Subcutaneous abdominal adipose tissue (tissue), 5 donors: ENCODE measurements at regions not wholly inside any gene's neighbourhood (a gene's known extent, or its start where the extent isn't known, plus 50 kb on each side); places are given as distances from the start of the nearest gene placed in this dataset.
"Not testable (repeated sequence)": the region's sequence is repeated elsewhere in the genome, so short reads cannot be mapped to it uniquely, and the experiment has no call there.

ENCODE experiments used
- H3K27ac ChIP-seq: one replicate; pipeline ENCODE4 v1.7.0; 2013; ENCODE audit warnings: low read depth, mild to moderate bottlenecking, inconsistent platforms, low read length, moderate library complexity
- H3K27me3 ChIP-seq, 5 donors: one replicate each; pipeline ENCODE4 v1.7.0; 2013; ENCODE audit warnings: low read length in 5 of 5, inconsistent platforms in 1 of 5; ENCODE audit not compliant: control insufficient read depth in 5 of 5, insufficient read depth in 4 of 5
- H3K36me3 ChIP-seq, 5 donors: one replicate each; pipeline ENCODE4 v1.7.0; 2013; ENCODE audit warnings: low read length in 5 of 5; ENCODE audit not compliant: control insufficient read depth in 5 of 5, insufficient read depth in 5 of 5
- H3K4me1 ChIP-seq, 5 donors: one replicate each; pipeline ENCODE4 v1.7.0; 2013; ENCODE audit warnings: low read length in 5 of 5, mild to moderate bottlenecking in 3 of 5, moderate library complexity in 1 of 5; ENCODE audit not compliant: control insufficient read depth in 5 of 5, insufficient read depth in 5 of 5
- H3K4me3 ChIP-seq, 5 donors: one replicate each; pipeline ENCODE4 v1.7.0; 2013; ENCODE audit warnings: low read length in 5 of 5, low read depth in 1 of 5
- H3K9ac ChIP-seq, 5 donors: one replicate each; pipeline ENCODE4 v1.7.0; 2013; ENCODE audit warnings: low read length in 5 of 5, mild to moderate bottlenecking in 4 of 5, moderate library complexity in 3 of 5
- H3K9me3 ChIP-seq, 5 donors: one replicate each; pipeline ENCODE4 v1.7.0; 2013; ENCODE audit warnings: low read length in 5 of 5; ENCODE audit not compliant: control insufficient read depth in 5 of 5
- donor health status: healthy.
- donor health status: healthy.
- donor health status: healthy.
- donor health status: healthy.
- donor health status: healthy.

DNA sequence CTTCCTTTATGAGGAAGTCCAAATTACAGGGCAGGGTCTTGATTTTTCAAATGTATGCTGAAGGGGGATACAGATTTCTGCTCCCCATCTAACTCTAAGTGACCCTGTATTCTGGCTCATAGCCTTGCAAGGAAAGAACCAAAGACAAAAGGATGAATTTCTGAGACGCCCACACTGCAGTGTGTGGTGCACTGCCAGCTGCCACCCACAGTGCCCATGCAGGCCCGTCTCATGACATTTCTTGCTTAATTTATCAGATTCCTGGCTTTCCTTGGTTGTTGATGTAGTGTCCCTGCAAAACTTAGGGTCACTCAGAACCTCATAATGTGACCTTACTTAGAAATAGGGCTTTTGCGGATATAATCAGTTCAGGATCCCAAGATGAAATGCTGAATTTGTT is 68.0 kb downstream of the CBLN4 start:
- Histone ChIP-seq H3K9ac (no peak overlapping the region), H3K4me3 (no peak overlapping the region), H3K9me3 (no peaks in the 10 kb centered on the region), H3K4me1 (peaks cover 0 to 11% (median 4%) of the 10 kb centered on the region in 5 donors), H3K36me3 (no peaks in the 10 kb centered on the region), H3K27ac (no peak overlapping the region), H3K27me3 (no peaks in the 10 kb centered on the region)

DNA sequence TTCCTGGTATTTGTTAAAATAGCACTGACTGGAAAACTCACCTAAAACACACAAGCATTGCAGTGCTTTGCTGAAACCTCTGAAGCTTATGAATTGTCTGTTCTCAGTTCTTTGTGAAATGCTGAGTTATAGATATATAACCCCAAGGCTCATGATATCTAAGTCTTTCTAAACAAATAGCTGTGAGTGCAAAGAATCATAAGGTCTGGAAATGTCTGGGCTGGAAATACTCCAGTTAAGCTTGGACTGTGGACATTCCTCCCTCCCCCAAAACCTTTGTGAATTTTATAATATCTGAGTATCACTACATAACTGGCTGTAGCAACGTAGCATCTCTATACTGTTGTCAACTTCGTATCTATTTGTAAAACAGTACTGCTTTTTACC is 69.1 kb downstream of the CBLN4 start:
- H3K9me3 ChIP-seq: no peaks in the 10 kb centered on the region
- no peak overlapping the region for H3K4me3 ChIP-seq
- no peaks in the 10 kb centered on the region for H3K27me3 ChIP-seq
- H3K4me1 ChIP-seq: peaks cover 0 to 11% (median 4%) of the 10 kb centered on the region in 5 donors
- H3K36me3 ChIP-seq: no peaks in the 10 kb centered on the region
- H3K9ac ChIP-seq: no peak overlapping the region
- H3K27ac ChIP-seq: no peak overlapping the region

DNA sequence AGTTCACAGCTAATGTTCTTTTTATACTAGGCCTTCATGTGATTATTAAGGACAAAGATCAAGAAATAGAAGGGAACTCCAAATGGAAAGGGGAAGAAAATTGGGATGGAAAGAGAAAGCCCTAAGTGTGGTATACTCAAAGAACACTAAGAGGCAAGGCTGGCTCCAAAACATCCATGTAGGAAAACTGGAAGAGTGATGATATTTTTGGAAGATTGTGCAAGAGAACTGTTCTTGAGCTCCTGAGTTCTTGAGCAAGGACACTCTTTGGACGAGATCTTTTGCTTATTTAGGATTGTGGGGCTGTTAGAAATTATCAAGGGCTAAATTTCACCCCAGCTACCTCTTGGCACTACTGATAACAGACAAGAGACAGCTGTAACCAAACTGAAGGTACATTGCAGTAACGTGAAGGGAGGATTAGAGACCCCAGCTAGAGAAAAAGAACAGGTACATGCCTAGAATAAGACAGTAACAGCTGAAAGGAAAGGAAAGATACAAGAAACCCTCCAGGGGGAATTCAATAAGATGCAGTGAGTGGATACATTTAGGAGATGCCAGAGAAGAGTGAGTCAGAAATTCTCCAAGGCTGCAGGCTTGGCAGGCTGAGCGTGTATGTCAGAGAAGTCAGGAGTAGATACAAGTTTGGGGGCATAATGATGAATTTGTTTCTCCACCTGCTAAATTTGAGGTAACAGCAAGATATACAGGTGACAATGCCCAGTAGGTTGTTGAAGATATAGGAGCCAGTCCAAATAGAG is 69.7 kb downstream of the CBLN4 start:
- H3K27me3 ChIP-seq: no peaks in the 10 kb centered on the region
- no peak overlapping the region for H3K27ac ChIP-seq
- no peak overlapping the region for H3K9ac ChIP-seq
- H3K4me3 ChIP-seq: no peak overlapping the region
- peaks cover 0 to 11% (median 4%) of the 10 kb centered on the region in 5 donors for H3K4me1 ChIP-seq
- H3K36me3 ChIP-seq: no peaks in the 10 kb centered on the region
- no peaks in the 10 kb centered on the region for H3K9me3 ChIP-seq

DNA sequence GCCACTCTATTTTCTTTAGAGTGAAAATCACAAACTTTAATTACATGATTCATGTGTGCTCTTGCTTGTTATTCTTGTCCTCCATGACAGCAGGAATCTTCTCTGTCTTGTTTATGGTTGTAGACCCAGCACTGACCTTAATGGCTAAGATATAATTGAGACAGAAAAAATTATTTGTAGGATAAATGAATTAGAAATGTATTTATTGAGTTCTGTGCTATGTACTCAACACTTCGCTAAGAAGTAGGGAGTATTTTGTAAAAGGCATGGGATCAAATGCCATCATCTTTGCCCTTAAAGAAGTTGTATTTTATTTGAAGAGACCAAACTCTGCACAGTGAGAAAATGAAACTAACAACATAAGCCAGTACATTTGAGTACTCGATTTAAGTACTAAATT is 71.2 kb downstream of the CBLN4 start:
- Histone ChIP-seq H3K4me1 (peaks cover 0 to 11% (median 4%) of the 10 kb centered on the region in 5 donors), H3K9me3 (no peaks in the 10 kb centered on the region), H3K27ac (no peak overlapping the region), H3K36me3 (no peaks in the 10 kb centered on the region), H3K9ac (no peak overlapping the region), H3K27me3 (no peaks in the 10 kb centered on the region), H3K4me3 (no peak overlapping the region)

DNA sequence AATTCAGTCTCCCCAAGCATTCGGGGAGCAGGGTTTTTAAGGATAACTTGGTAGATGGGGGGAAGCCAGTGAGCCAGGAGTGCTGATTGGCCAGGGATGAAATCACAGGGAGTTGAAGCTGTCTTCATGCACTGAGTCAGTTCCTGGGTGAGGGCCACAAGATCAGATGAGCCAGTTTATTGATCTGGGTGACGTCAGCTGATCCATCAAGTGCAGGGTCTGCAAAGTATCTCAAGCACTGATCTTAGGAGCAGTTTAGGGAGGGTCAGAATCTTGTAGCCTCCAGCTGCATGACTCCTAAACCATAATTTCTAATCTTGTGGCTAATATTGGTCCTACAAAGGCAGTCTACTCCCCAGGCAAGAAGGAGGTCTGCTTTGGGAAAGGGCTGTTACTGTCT is 74.4 kb downstream of the CBLN4 start:
- not testable (repeated sequence) for H3K27me3 ChIP-seq, H3K27ac ChIP-seq, H3K4me3 ChIP-seq, H3K4me1 ChIP-seq, H3K9me3 ChIP-seq, H3K9ac ChIP-seq, H3K36me3 ChIP-seq

DNA sequence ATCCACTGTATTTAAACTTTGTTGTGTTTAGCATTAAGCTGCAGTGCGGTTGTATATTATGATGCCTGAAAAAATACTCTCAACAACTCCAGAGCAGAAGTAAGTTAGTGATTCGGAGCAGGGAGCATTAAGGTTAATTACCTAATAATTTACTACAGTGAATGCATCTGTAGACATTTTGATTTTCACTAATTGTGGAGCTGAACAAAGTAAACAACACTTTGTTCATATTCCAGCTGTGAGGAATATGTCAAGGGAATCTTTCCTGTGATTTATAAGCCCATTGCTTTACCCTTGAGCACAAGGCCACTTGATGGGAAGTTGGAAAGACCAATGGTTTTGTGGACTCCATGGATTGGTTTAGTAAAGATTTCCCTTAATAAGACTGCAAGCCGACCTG is 77.1 kb downstream of the CBLN4 start:
- H3K9me3 ChIP-seq: peaks cover 0 to 4% (median 0%) of the 10 kb centered on the region in 5 donors
- no peaks in the 10 kb centered on the region for H3K4me1 ChIP-seq
- H3K4me3 ChIP-seq: no peak overlapping the region
- no peak overlapping the region for H3K9ac ChIP-seq
- H3K36me3 ChIP-seq: no peaks in the 10 kb centered on the region
- no peak overlapping the region for H3K27ac ChIP-seq
- H3K27me3 ChIP-seq: no peaks in the 10 kb centered on the region

DNA sequence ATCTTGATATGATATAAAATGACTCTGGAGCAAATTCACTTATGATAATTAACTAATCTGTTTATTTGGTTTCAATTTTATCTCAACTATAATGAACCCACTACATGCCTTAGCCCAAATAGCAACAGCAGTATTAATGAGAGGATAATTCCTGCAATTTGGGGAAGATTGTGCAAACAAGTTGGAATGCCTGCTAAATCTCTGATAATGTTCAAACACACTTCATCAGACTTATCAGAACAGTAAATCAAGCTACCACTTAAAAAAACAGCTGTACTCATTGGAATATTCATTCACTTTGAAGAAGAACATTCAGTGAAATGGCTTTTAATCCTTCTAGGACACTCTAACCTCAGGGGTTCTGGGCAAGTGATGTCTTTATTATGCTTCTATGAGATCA is 85.4 kb downstream of the CBLN4 start:
- H3K27ac ChIP-seq: no peak overlapping the region
- no peak overlapping the region for H3K9ac ChIP-seq
- H3K4me3 ChIP-seq: no peak overlapping the region

DNA sequence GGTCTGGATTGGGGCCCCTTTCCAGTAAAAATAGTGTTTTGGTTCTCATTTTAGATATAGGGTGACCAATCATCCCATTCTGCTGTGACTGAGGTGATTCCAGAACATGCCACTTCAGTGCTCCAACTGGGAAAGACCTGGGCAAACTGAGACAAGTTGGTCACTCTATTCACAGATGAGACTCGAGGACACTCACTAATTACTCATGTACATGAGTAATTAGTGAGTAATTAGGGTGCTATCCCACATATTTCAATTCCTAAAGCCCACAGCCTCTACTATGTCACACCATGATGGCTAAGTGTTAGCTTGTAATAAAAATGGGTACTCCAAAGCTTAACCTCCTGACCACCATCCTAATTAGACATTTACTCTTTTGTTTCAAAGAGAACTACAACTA is 86.0 kb downstream of the CBLN4 start:
- Histone ChIP-seq H3K4me3 (no peak overlapping the region), H3K27ac (no peak overlapping the region), H3K4me1 (no peaks in the 10 kb centered on the region), H3K36me3 (no peaks in the 10 kb centered on the region), H3K9me3 (peaks cover 0 to 5% (median 3%) of the 10 kb centered on the region in 5 donors), H3K9ac (no peak overlapping the region), H3K27me3 (peaks cover 0 to under 1% (median 0%) of the 10 kb centered on the region in 5 donors)

More for the DNA sequence above, 85.4 kb downstream of the CBLN4 start:
- H3K36me3 ChIP-seq: no peaks in the 10 kb centered on the region
- no peaks in the 10 kb centered on the region for H3K4me1 ChIP-seq
- H3K9me3 ChIP-seq: peaks cover 0 to 5% (median 3%) of the 10 kb centered on the region in 5 donors
- H3K27me3 ChIP-seq: no peaks in the 10 kb centered on the region

DNA sequence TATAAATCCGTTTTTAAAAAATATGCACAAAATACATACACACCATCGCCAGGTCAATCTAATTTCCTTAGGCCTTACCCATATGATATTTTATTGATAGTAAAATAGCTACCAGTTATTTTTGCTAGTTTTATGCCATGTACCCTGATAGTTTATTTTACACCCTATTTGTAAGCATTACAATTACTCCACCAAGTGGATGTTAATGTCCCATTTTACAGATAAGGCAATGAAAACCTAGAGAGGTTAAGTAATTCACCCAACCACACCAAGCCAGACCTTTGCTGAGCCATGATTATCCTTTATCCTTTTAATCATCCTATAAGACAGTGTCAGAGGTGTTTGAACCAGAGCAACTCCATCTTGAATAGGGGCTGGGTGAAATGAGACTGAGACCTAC is 86.8 kb downstream of the CBLN4 start:
- no peaks in the 10 kb centered on the region for H3K36me3 ChIP-seq
- peaks cover 0 to 3% (median 0%) of the 10 kb centered on the region in 5 donors for H3K27me3 ChIP-seq
- H3K9me3 ChIP-seq: peaks cover 0 to 7% (median 3%) of the 10 kb centered on the region in 5 donors
- no peak overlapping the region for H3K9ac ChIP-seq
- H3K4me1 ChIP-seq: no peaks in the 10 kb centered on the region
- no peak overlapping the region for H3K4me3 ChIP-seq
- no peak overlapping the region for H3K27ac ChIP-seq

DNA sequence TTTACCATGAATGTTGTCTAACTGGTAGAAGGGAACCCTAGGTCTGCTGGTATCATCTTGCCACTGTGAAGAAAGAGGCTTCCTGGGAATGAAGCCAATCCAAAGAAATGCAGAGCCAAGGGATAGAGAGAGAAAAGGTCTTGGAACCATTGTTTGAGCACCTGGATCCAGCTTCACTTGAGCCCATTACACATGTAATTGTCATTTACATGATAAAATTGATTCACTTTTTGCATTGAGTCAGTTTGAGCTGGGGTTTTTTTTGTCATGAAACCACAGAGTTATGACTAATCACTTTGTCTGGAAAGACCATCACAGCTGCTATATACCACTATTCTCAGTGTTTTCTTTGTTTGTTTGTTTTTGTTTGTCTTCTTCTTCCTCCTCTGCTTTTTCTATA is 112.3 kb downstream of the CBLN4 start:
- no peaks in the 10 kb centered on the region for H3K27me3 ChIP-seq
- no peak overlapping the region for H3K27ac ChIP-seq
- no peaks in the 10 kb centered on the region for H3K36me3 ChIP-seq
- peaks cover 0 to 5% (median 0%) of the 10 kb centered on the region in 5 donors for H3K9me3 ChIP-seq
- no peak overlapping the region for H3K4me3 ChIP-seq
- H3K9ac ChIP-seq: no peak overlapping the region
- H3K4me1 ChIP-seq: no peaks in the 10 kb centered on the region
